ENCODE measurements at regions not wholly inside any gene's neighbourhood (a gene's known extent, or its start where the extent isn't known, plus 50 kb on each side); places are given as distances from the start of the nearest gene placed in this dataset.

GRCh38 chr13:47610687-47611086, 390.4 kb downstream of the SUCLA2 start:
- DNase-seq, result no peak

- DNase-seq, result no peak
Observed at GRCh38 chr13:47603365-47603764, 397.7 kb downstream of the SUCLA2 start.

- DNase-seq, result peak; percentile 12
Observed at GRCh38 chr13:47598340-47598911, 402.6 kb downstream of the SUCLA2 start.

- DNase-seq, result peak; percentile 8
Observed at GRCh38 chr13:47594833-47595232, 406.2 kb downstream of the SUCLA2 start.

GRCh38 chr13:47592256-47592655, 408.8 kb downstream of the SUCLA2 start:
- no peak for DNase-seq

GRCh38 chr13:47588676-47589075, 412.4 kb downstream of the SUCLA2 start:
- DNase-seq, result no peak

GRCh38 chr13:47572375-47572774, 428.7 kb downstream of the SUCLA2 start:
- no peak for DNase-seq

GRCh38 chr13:47564041-47564440, 437.0 kb downstream of the SUCLA2 start:
- DNase-seq, result no peak

GRCh38 chr13:47556703-47557102, 444.4 kb downstream of the SUCLA2 start:
- no peak for DNase-seq

- DNase-seq, result no peak
Observed at GRCh38 chr13:47555235-47555634, 445.8 kb downstream of the SUCLA2 start.

GRCh38 chr13:47553329-47553977, 447.6 kb downstream of the SUCLA2 start:
- no peak for DNase-seq

GRCh38 chr13:47549219-47549752, 451.8 kb downstream of the SUCLA2 start:
- peak; percentile 14 for DNase-seq

GRCh38 chr13:47548294-47548840, 452.7 kb downstream of the SUCLA2 start:
- DNase-seq, result no peak

- DNase-seq, result no peak
Observed at GRCh38 chr13:47546391-47547225, 454.5 kb downstream of the SUCLA2 start.

GRCh38 chr13:47545201-47546024, 455.7 kb downstream of the SUCLA2 start:
- DNase-seq, result no peak

GRCh38 chr13:47539317-47539716, 461.8 kb downstream of the SUCLA2 start:
- DNase-seq, result no peak

- DNase-seq, result no peak
Observed at GRCh38 chr13:47523771-47524170, 477.3 kb downstream of the SUCLA2 start.

GRCh38 chr13:47521890-47522487, 479.1 kb downstream of the SUCLA2 start:
- no peak for DNase-seq

GRCh38 chr13:47519626-47520025, 481.4 kb downstream of the SUCLA2 start:
- DNase-seq, result no peak

- DNase-seq, result no peak
Observed at GRCh38 chr13:47518530-47518929, 482.5 kb downstream of the SUCLA2 start.

GRCh38 chr13:47511647-47512046, 489.4 kb downstream of the SUCLA2 start:
- DNase-seq, result no peak
